GM21825 (cell line): ENCODE measurements at regions not wholly inside any gene's neighbourhood (a gene's known extent, or its start where the extent isn't known, plus 50 kb on each side); places are given as distances from the start of the nearest gene placed in this dataset.

Source experiments
- ATAC-seq: cut with Tn5 transposase; IDR thresholded peaks from one replicate; pipeline ENCODE4 v1.9.1; 2021; ENCODE audit warnings: mild to moderate bottlenecking, moderate library complexity; ENCODE audit not compliant: unreplicated experiment

- ATAC-seq, result no peak
Measured at GRCh38 chr9:129349665-129349947, 171.5 kb upstream of the IER5L start.

DNA sequence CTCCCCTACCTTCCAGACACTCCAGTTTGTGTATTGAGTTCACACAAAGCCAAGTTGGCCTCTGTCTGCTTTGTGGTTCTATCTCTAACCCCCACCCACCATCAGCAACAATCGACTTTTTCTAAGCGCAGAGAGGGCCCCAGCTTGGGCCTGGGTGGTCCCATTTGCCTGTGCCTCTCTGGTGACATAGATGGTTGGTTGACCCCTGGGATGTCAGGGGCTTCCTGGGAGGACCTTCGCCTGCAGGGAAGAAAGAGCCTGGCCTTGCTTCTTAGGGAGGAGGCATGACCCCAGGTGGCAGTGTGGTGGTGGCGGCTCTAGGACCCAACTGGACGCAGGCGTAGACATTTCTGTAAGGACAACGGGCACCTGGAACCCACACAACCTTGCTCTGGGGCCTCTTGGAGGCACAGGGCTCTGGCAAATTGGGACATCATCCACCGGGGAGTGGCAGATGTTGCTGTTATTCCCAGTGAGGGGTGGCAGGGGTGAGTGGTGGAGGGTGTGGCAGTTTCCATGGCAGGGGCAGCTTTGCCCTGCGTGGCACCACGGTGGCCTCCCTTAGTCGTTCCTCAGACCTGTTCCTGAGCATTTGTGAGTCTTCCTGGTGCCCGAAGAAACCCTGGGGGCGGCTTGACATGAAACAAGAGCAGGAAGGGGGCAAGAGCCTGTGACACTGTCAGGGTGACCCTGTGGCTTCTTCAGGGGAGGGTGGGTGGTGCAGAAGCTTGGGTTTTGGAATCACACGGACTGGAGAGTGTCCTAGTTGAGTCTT lies 171.0 kb upstream of the IER5L start:
- ATAC-seq, result no peak

DNA sequence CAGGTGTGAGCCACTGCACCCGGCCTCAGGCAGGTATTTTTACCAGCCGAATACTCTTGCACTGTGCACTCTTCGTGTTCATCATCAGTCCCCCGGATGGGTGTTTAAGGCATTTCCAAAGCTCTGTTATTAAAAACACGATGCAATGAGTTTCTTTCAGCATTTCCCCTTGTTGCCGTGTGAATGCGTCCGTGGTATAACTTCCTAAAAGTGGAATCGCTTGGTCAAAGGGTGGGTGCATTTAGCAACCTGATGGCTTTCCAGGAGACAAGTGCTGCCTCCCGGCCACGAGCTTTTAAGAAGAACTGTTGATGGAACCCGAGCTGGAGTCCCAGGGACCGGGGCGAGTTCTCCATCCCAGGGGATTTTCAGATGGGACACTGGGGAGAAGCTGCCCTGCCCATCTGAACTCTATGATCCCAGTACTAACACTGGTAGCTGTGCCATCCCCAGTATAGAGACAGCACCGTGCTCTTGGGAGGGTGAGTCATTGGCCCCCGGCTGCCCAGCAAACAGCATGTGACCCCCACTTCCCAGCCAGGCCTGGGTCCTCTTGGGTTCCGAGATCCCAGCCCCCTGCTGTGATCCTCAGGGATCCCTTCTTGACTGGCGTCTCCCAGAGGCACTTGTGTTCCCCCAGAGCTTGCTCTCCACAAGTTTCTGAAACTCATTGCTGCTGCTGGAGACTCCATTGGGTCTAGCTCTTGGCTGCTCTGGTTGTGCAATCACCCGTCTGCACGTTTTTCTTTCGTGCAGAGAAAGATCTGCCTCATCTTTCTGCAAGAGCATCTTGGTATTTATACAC lies 169.5 kb upstream of the IER5L start:
- no peak for ATAC-seq

- no peak for ATAC-seq
Measured at GRCh38 chr9:129346046-129346445, 168.0 kb upstream of the IER5L start.

DNA sequence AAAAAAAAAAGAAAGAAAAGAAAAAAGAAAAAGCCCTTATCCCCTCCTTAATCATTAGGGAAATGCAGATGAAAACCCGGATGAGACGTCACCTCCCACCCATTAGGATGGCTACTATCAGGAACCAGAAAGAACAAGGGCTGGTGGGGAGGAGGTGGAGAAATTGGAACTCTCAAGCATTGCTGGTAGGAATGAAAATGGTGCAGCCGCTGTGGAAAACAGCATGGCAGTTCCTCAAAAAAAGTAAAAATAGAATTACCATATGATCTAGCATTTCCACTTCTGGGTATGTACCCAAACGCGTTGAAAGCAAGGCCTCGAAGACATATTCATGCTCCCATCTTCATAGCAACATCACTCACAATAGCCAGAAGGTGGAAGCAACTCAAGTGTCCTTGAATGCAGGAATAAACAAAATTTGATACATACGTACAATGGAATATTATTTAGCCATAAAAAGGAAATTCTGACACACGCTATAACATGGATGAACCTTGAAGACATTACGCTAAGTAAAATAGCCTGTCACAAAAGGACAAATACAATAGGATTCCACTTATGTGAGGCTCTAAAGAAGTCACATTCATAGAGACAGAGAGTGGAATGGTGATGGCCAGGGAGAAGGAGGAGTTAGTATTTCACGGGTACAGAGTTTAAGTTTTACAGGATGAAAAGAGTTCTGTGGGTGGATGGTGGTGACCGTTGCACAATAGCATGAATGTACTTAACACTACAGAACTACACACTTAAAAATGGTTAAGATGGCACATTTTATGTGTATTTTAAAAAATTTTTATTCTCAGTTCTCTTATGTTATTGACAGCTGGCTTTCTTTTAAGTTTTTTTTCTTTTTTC lies 166.8 kb upstream of the IER5L start:
- no peak for ATAC-seq

DNA sequence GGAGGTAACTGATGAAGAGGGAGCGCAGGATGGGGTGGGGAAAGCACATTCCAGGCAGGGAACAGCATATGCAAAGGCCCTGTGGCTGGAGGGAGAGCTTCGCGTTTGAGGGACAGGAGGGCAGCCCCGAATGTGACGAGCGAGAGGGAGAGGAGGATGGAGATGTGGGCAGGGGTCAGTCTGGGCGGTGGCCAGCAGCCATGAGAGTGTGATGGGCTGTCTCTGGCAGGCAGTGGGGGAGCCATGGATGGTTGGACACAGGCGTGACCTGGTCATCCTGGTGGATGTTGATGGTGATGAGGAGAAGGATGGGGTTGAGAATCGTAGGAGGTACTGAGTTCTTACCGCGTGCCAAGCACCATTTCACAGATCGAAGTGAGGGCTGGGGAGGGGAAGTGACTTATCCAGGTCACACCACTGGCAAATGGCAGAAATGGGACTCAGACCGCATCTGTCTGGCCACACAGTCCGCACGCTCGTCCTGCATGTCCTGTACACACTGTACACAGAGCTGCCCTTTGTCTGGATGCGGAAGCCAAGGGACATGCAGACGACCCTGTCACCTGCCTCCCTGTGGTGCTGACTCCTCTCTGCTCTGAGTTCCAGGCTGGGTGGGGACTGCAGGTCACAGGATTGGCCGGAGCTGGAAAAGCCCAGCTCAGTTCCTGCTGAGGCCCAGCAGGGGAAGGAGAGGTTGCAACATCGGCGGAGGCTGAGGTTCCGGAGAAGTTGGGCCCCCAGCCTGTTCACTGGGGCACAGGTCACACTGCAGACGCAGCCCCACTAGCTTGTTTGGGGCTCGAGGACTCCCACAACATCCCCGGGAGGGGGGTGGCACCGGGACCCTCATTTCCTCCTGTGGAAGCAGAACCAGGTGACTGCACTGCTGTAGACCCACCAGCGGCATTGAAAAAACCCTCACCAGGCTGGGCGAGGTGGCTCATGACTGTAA lies 165.6 kb upstream of the IER5L start:
- ATAC-seq, result no peak

- ATAC-seq, result no peak
Measured at GRCh38 chr9:129342591-129343423, 164.7 kb upstream of the IER5L start.

- no peak for ATAC-seq
Measured at GRCh38 chr9:129341987-129342348, 163.9 kb upstream of the IER5L start.

GRCh38 chr9:129341171-129341986 lies 163.3 kb upstream of the IER5L start:
- ATAC-seq, result no peak

- ATAC-seq, result no peak
Measured at GRCh38 chr9:129340427-129341170, 162.5 kb upstream of the IER5L start.

DNA sequence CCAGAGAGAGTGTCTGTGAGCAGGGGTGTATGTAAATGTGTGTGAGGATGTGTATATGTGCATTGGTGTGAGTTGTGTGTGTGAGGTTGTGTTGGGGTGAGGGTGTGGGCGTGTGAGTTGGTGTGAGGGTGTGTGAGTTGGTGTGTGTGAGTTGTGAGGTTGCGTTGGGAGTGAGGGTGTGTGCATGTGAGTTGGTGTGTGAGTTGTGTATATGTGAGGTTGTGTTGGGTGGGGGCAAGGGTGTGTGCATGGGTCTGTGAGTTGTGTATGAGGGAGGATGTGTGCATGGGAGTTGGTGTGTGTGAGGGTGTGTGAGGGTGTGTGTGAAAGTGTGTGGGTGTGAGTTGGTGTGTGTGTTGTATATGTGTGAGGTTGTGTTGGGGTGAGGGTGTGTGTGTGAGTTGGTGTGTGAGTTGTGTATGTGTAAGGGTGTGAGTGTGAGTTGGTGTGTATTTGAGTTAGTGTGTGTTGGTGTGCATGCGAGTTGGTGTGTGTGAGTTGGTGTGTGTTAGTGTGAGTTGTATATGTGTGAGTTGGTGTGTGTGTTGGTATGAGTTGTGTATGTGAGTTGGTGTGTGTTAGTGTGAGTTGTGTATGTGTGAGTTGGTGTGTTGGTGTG lies 161.6 kb upstream of the IER5L start:
- no peak for ATAC-seq

- no peak for ATAC-seq
Measured at GRCh38 chr9:129338724-129339430, 160.8 kb upstream of the IER5L start.

GRCh38 chr9:129337336-129338140 lies 159.5 kb upstream of the IER5L start:
- ATAC-seq, result no peak

- no peak for ATAC-seq
Measured at GRCh38 chr9:129336601-129337331, 158.7 kb upstream of the IER5L start.

- no peak for ATAC-seq
Measured at GRCh38 chr9:129336130-129336528, 158.1 kb upstream of the IER5L start.
